ENCODE measurements at regions not wholly inside any gene's neighbourhood (a gene's known extent, or its start where the extent isn't known, plus 50 kb on each side); places are given as distances from the start of the nearest gene placed in this dataset.
A peak's percentile ranks its signal among the peaks of the same experiment; 100 is the strongest.

GRCh38 chr2:234429265-234429664, 67.6 kb downstream of the ARL4C start (continued):
- TF ChIP-seq ZNF18 (CRISPR knock-in tag; IDR thresholded peaks at IDR 0.05; ENCODE audit: insufficient replicate concordance) (no peak), PPARG (CRISPR knock-in tag; conservative IDR thresholded peaks at IDR 0.05) (0 out of 2 replicates have a peak, but pooled peaks have one; percentile 30), ZFY (CRISPR knock-in tag; IDR thresholded peaks at IDR 0.05) (peak; percentile 62), KAT8 (CRISPR knock-in tag; IDR thresholded peaks at IDR 0.05) (no peak), ZNF878 (CRISPR knock-in tag; IDR thresholded peaks at IDR 0.05) (no peak), YEATS4 (CRISPR knock-in tag; IDR thresholded peaks at IDR 0.05; ENCODE audit: borderline replicate concordance) (no peak), MYNN (CRISPR knock-in tag; IDR thresholded peaks at IDR 0.05; ENCODE audit: low read depth) (no peak), SOX6 (IDR thresholded peaks at IDR 0.05) (no peak), SOX6 (CRISPR knock-in tag; IDR thresholded peaks at IDR 0.05) (peak; percentile 37), ZNF83 (CRISPR knock-in tag; IDR thresholded peaks at IDR 0.05; ENCODE audit: borderline replicate concordance) (no peak), NCOA5 (CRISPR knock-in tag; IDR thresholded peaks at IDR 0.05) (no peak), NR2F6 (IDR thresholded peaks at IDR 0.05) (no peak), NR2F6 (CRISPR knock-in tag; IDR thresholded peaks at IDR 0.05) (peak; percentile 49), ZNF251 (CRISPR knock-in tag; IDR thresholded peaks at IDR 0.05) (no peak), ZNF687 (CRISPR knock-in tag; IDR thresholded peaks at IDR 0.05) (0 out of 2 replicates have a peak, but pooled peaks have one; percentile 21), PHF20 (CRISPR knock-in tag; IDR thresholded peaks at IDR 0.05) (no peak), ATF4 (CRISPR knock-in tag; IDR thresholded peaks at IDR 0.05) (no peak), HNF4A (CRISPR knock-in tag; IDR thresholded peaks at IDR 0.05) (peak; percentile 66), HDAC6 (IDR thresholded peaks at IDR 0.05; ENCODE audit: low read depth, low read length) (no peak), TEAD2 (CRISPR knock-in tag; IDR thresholded peaks at IDR 0.05) (no peak), YY1 (IDR thresholded peaks at IDR 0.05; ENCODE audit: insufficient read depth, insufficient replicate concordance, low read depth, low read length) (no peak), ARNTL (CRISPR knock-in tag; IDR thresholded peaks at IDR 0.05) (0 out of 2 replicates have a peak, but pooled peaks have one; percentile 56), PCBP1 (IDR thresholded peaks at IDR 0.05; ENCODE audit: borderline replicate concordance, low read depth, low read length) (no peak), HINFP (CRISPR knock-in tag; IDR thresholded peaks at IDR 0.05; ENCODE audit: low read depth) (no peak), ZNF562 (CRISPR knock-in tag; IDR thresholded peaks at IDR 0.05; ENCODE audit: borderline replicate concordance) (no peak), ZNF496 (CRISPR knock-in tag; IDR thresholded peaks at IDR 0.05; ENCODE audit: insufficient replicate concordance) (no peak)

Data from HepG2 (cell line).